Activated T-cell treated with anti-CD3 and anti-CD28 coated beads, Interleukin-2, amount 50 U/mL, for 4 hours (primary cell): ENCODE measurements at regions not wholly inside any gene's neighbourhood (a gene's known extent, or its start where the extent isn't known, plus 50 kb on each side); places are given as distances from the start of the nearest gene placed in this dataset.
"Not testable (repeated sequence)": the region's sequence is repeated elsewhere in the genome, so short reads cannot be mapped to it uniquely, and the experiment has no call there.

Experiments used
- ATAC-seq, 2 donors: fragments of 200-7000 bp; cut with Tn5 transposase; one replicate each; pipeline ENCODE4 v1.10.0; 2021
- DNase-seq: peaks from one replicate; pipeline ENCODE4 v3.0.0-alpha.2; 2020
- H3K27me3 Mint-ChIP-seq: one replicate; pipeline ENCODE4 v1.8.0; 2021; ENCODE audit warnings: low read depth, mixed read lengths
- H3K36me3 Mint-ChIP-seq: one replicate; pipeline ENCODE4 v1.8.0; 2022; ENCODE audit warnings: mixed read lengths; ENCODE audit not compliant: insufficient read depth
- H3K4me1 Mint-ChIP-seq: one replicate; pipeline ENCODE4 v1.8.0; 2021; ENCODE audit warnings: low read depth, mixed read lengths
- H3K4me3 Mint-ChIP-seq: one replicate; pipeline ENCODE4 v1.8.0; 2021; ENCODE audit warnings: mild to moderate bottlenecking, moderate library complexity, mixed read lengths
- H3K9me3 Mint-ChIP-seq: one replicate; pipeline ENCODE4 v1.8.0; 2021; ENCODE audit warnings: mixed read lengths

- Mint-ChIP-seq H3K36me3 (no peaks in the 10 kb centered on the region), H3K4me3 (no peak overlapping the region), H3K9me3 (peaks cover 20% of the 10 kb centered on the region), H3K4me1 (no peaks in the 10 kb centered on the region), H3K27me3 (no peaks in the 10 kb centered on the region)
- ATAC-seq (no peak), DNase-seq (no peak)
Measured at GRCh38 chr2:17398770-17399169, 119.5 kb downstream of the RAD51AP2 start.

- Mint-ChIP-seq H3K9me3 (peaks cover 9% of the 10 kb centered on the region), H3K27me3 (no peaks in the 10 kb centered on the region)
- no peak for ATAC-seq
Measured at GRCh38 chr2:17388798-17389197, 129.4 kb downstream of the RAD51AP2 start.

GRCh38 chr2:17387591-17387990, 130.6 kb downstream of the RAD51AP2 start:
- Mint-ChIP-seq H3K27me3 (no peaks in the 10 kb centered on the region), H3K9me3 (peaks cover 9% of the 10 kb centered on the region), H3K4me1 (no peaks in the 10 kb centered on the region), H3K36me3 (no peaks in the 10 kb centered on the region), H3K4me3 (no peak overlapping the region)
- DNase-seq = no peak
- no peak for ATAC-seq

More at GRCh38 chr2:17388798-17389197, 129.4 kb downstream of the RAD51AP2 start:
- Mint-ChIP-seq H3K4me3 (no peak overlapping the region), H3K4me1 (no peaks in the 10 kb centered on the region), H3K36me3 (no peaks in the 10 kb centered on the region)
- no peak for DNase-seq

- no peaks in the 10 kb centered on the region for H3K27me3 Mint-ChIP-seq
Measured at GRCh38 chr2:17386771-17387170, 131.5 kb downstream of the RAD51AP2 start.

GRCh38 chr2:17380003-17380402, 138.2 kb downstream of the RAD51AP2 start:
- Mint-ChIP-seq H3K36me3 (no peaks in the 10 kb centered on the region), H3K9me3 (peaks cover 5% of the 10 kb centered on the region), H3K4me1 (no peaks in the 10 kb centered on the region), H3K27me3 (no peaks in the 10 kb centered on the region), H3K4me3 (no peak overlapping the region)
- DNase-seq = no peak
- no peak for ATAC-seq

More at GRCh38 chr2:17386771-17387170, 131.5 kb downstream of the RAD51AP2 start:
- Mint-ChIP-seq H3K4me3 (no peak overlapping the region), H3K36me3 (no peaks in the 10 kb centered on the region), H3K9me3 (peaks cover 9% of the 10 kb centered on the region), H3K4me1 (no peaks in the 10 kb centered on the region)
- ATAC-seq (no peak), DNase-seq (no peak)

GRCh38 chr2:17375262-17375661, 143.0 kb downstream of the RAD51AP2 start:
- Mint-ChIP-seq H3K4me3 (no peak overlapping the region), H3K9me3 (peaks cover 13% of the 10 kb centered on the region)
- DNase-seq = no peak

GRCh38 chr2:17373741-17374140, 144.5 kb downstream of the RAD51AP2 start:
- ATAC-seq (no peak), DNase-seq (no peak)
- Mint-ChIP-seq H3K9me3 (peaks cover 13% of the 10 kb centered on the region), H3K4me1 (no peaks in the 10 kb centered on the region), H3K27me3 (no peaks in the 10 kb centered on the region), H3K36me3 (no peaks in the 10 kb centered on the region), H3K4me3 (no peak overlapping the region)

More at GRCh38 chr2:17375262-17375661, 143.0 kb downstream of the RAD51AP2 start:
- Mint-ChIP-seq H3K36me3 (no peaks in the 10 kb centered on the region), H3K4me1 (no peaks in the 10 kb centered on the region), H3K27me3 (no peaks in the 10 kb centered on the region)
- ATAC-seq = no peak

GRCh38 chr2:17373041-17373440, 145.2 kb downstream of the RAD51AP2 start:
- Mint-ChIP-seq H3K36me3 (no peaks in the 10 kb centered on the region), H3K4me3 (no peak overlapping the region), H3K4me1 (no peaks in the 10 kb centered on the region), H3K27me3 (no peaks in the 10 kb centered on the region), H3K9me3 (peaks cover 14% of the 10 kb centered on the region)
- DNase-seq (no peak), ATAC-seq (no peak)

GRCh38 chr2:17363846-17364245, 154.4 kb downstream of the RAD51AP2 start:
- no peaks in the 10 kb centered on the region for H3K36me3 Mint-ChIP-seq
- no peaks in the 10 kb centered on the region for H3K4me1 Mint-ChIP-seq
- no peak for ATAC-seq
- no peak for DNase-seq
- H3K27me3 Mint-ChIP-seq = no peaks in the 10 kb centered on the region
- H3K9me3 Mint-ChIP-seq = peaks cover 20% of the 10 kb centered on the region
- no peak overlapping the region for H3K4me3 Mint-ChIP-seq

- no peak overlapping the region for H3K4me3 Mint-ChIP-seq
- DNase-seq (no peak), ATAC-seq (no peak)
- no peaks in the 10 kb centered on the region for H3K27me3 Mint-ChIP-seq
- H3K4me1 Mint-ChIP-seq = no peaks in the 10 kb centered on the region
- no peaks in the 10 kb centered on the region for H3K36me3 Mint-ChIP-seq
- H3K9me3 Mint-ChIP-seq = peaks cover 19% of the 10 kb centered on the region
Measured at GRCh38 chr2:17362956-17363355, 155.3 kb downstream of the RAD51AP2 start.

- ATAC-seq = no peak
- no peaks in the 10 kb centered on the region for H3K4me1 Mint-ChIP-seq
- no peak overlapping the region for H3K4me3 Mint-ChIP-seq
- peaks cover 4% of the 10 kb centered on the region for H3K9me3 Mint-ChIP-seq
- DNase-seq = no peak
- no peaks in the 10 kb centered on the region for H3K36me3 Mint-ChIP-seq
- H3K27me3 Mint-ChIP-seq = no peaks in the 10 kb centered on the region
Measured at GRCh38 chr2:17355608-17356329, 162.5 kb downstream of the RAD51AP2 start.

GRCh38 chr2:17353263-17353662, 165.0 kb downstream of the RAD51AP2 start:
- H3K9me3 Mint-ChIP-seq = peaks cover 2% of the 10 kb centered on the region
- no peaks in the 10 kb centered on the region for H3K27me3 Mint-ChIP-seq
- DNase-seq = no peak
- no peaks in the 10 kb centered on the region for H3K36me3 Mint-ChIP-seq
- no peaks in the 10 kb centered on the region for H3K4me1 Mint-ChIP-seq
- H3K4me3 Mint-ChIP-seq = no peak overlapping the region
- no peak for ATAC-seq

GRCh38 chr2:17342692-17343091, 175.5 kb downstream of the RAD51AP2 start:
- ATAC-seq, H3K9me3 Mint-ChIP-seq, H3K4me3 Mint-ChIP-seq, H3K36me3 Mint-ChIP-seq, DNase-seq, H3K4me1 Mint-ChIP-seq, H3K27me3 Mint-ChIP-seq: not testable (repeated sequence)

GRCh38 chr2:17337507-17337906, 180.7 kb downstream of the RAD51AP2 start:
- no peak for ATAC-seq
- Mint-ChIP-seq H3K27me3 (no peaks in the 10 kb centered on the region), H3K4me1 (no peaks in the 10 kb centered on the region), H3K4me3 (no peak overlapping the region), H3K9me3 (peaks cover 9% of the 10 kb centered on the region), H3K36me3 (no peaks in the 10 kb centered on the region)
- DNase-seq = no peak

GRCh38 chr2:17336458-17336857, 181.8 kb downstream of the RAD51AP2 start:
- ATAC-seq (no peak), DNase-seq (no peak)
- Mint-ChIP-seq H3K36me3 (no peaks in the 10 kb centered on the region), H3K4me3 (no peak overlapping the region), H3K27me3 (no peaks in the 10 kb centered on the region), H3K9me3 (peaks cover 9% of the 10 kb centered on the region), H3K4me1 (no peaks in the 10 kb centered on the region)
